SK-N-SH (cell line): ENCODE measurements at regions not wholly inside any gene's neighbourhood (a gene's known extent, or its start where the extent isn't known, plus 50 kb on each side); places are given as distances from the start of the nearest gene placed in this dataset.

Source experiments
- CTCF ChIA-PET: fragments of 300-600, 350-600 bp; formaldehyde crosslinking; extraction: SDS; loops from one replicate; lab custom pipeline; 2021; lab: Yijun Ruan, JAX
- POLR2A ChIA-PET: fragments of 350-600 bp; sonication (Branson Sonifier 250); formaldehyde crosslinking; extraction: SDS; loops from one replicate; lab custom pipeline; 2020; ENCODE audit warnings: antibody characterized with exemption, inconsistent platforms; lab: Yijun Ruan, JAX
- DNase-seq: peaks from one replicate; pipeline ENCODE4 v3.0.0; 2012
- H2AFZ ChIP-seq: fragments of 200-600 bp; sonication (generic); 2 replicates; pipeline ENCODE4 v1.8.1; 2016; ENCODE audit warnings: antibody characterized with exemption, mild to moderate bottlenecking, low read depth
- H3F3A ChIP-seq: fragments of 200-600 bp; sonication (generic); replicated peaks from 2 replicates; pipeline ENCODE3; 2016; ENCODE audit warnings: antibody characterized with exemption, mild to moderate bottlenecking; ENCODE audit not compliant: insufficient read depth
- H3K27ac ChIP-seq, 2 experiments: fragments of 200-500 bp in 1 of 2; fragments of 200-600 bp in 1 of 2; sonication (Bioruptor generic) in 1 of 2; sonication (generic), shearing (Covaris generic) in 1 of 2; 2 replicates each; pipeline versions ENCODE4 v1.5.1 to v1.6.1; 2014 to 2016; ENCODE audit warnings: low read depth in 2 of 2, inconsistent platforms in 1 of 2, low read length in 1 of 2, mild to moderate bottlenecking in 1 of 2, mixed read lengths in 1 of 2
- H3K27me3 ChIP-seq: fragments of 200-600 bp; sonication (generic), shearing (Covaris generic); 2 replicates; pipeline ENCODE4 v1.6.1; 2016; ENCODE audit warnings: mixed run types; ENCODE audit not compliant: insufficient read depth
- H3K36me3 ChIP-seq, 2 experiments: fragments of 200-500 bp in 1 of 2; fragments of 200-600 bp in 1 of 2; sonication (Bioruptor generic) in 1 of 2; sonication (generic) in 1 of 2; replicated peaks in 1 of 2; 2 replicates each; pipeline versions ENCODE3 to v1.5.1; 2014 to 2016; ENCODE audit warnings: low read length in 1 of 2, mild to moderate bottlenecking in 1 of 2; ENCODE audit not compliant: insufficient read depth in 2 of 2, control insufficient read depth in 1 of 2
- H3K4me1 ChIP-seq, 2 experiments: fragments of 200-500 bp in 1 of 2; fragments of 200-600 bp in 1 of 2; sonication (Bioruptor generic) in 1 of 2; sonication (generic), shearing (Covaris generic) in 1 of 2; 2 replicates each; pipeline versions ENCODE4 v1.5.1 to v1.6.1; 2014 to 2016; ENCODE audit warnings: low read depth in 1 of 2, low read length in 1 of 2, mixed run types in 1 of 2; ENCODE audit not compliant: insufficient read depth in 2 of 2, control insufficient read depth in 1 of 2
- H3K4me2 ChIP-seq: fragments of 200-600 bp; sonication (generic), shearing (Covaris generic); 2 replicates; pipeline ENCODE4 v1.6.1; 2017; ENCODE audit warnings: mixed run types
- H3K4me3 ChIP-seq, 2 experiments: fragments of 200-500 bp in 1 of 2; fragments of 200-600 bp in 1 of 2; sonication (Bioruptor generic) in 1 of 2; sonication (generic), shearing (Covaris generic) in 1 of 2; 2 replicates each; pipeline versions ENCODE4 v1.5.1 to v1.8.1; 2014 to 2016; ENCODE audit warnings: low read depth in 2 of 2, inconsistent platforms in 1 of 2, low read length in 1 of 2, mild to moderate bottlenecking in 1 of 2, mixed read lengths in 1 of 2, moderate library complexity in 1 of 2
- H3K79me2 ChIP-seq: fragments of 200-600 bp; sonication (generic); 2 replicates; pipeline ENCODE4 v1.8.1; 2017; ENCODE audit warnings: mild to moderate bottlenecking; ENCODE audit not compliant: insufficient read depth
- H3K9ac ChIP-seq: fragments of 200-600 bp; sonication (generic); 2 replicates; pipeline ENCODE4 v1.6.1; 2017; ENCODE audit warnings: mixed run types
- H3K9me2 ChIP-seq: fragments of 200-600 bp; sonication (generic); 2 replicates; pipeline ENCODE4 v1.6.1; 2017; ENCODE audit warnings: mixed run types
- H3K9me3 ChIP-seq: fragments of 200-600 bp; sonication (generic); 2 replicates; pipeline ENCODE4 v1.6.1; 2017; ENCODE audit warnings: mixed run types, mild to moderate bottlenecking, moderate library complexity
- H4K20me1 ChIP-seq: fragments of 200-600 bp; sonication (generic); 2 replicates; pipeline ENCODE4 v1.6.1; 2017; ENCODE audit warnings: mild to moderate bottlenecking, mixed run types; ENCODE audit not compliant: insufficient read depth
- CHD2 ChIP-seq: fragments of 150-350 bp; IDR thresholded peaks from 2 replicates; pipeline ENCODE4 v1.6.1; 2018; ENCODE audit warnings: low read length; ENCODE audit not compliant: partially characterized antibody
- CTCF ChIP-seq: fragments of 200-600 bp; sonication (generic); IDR thresholded peaks from 2 replicates; pipeline ENCODE4 v1.6.1; 2017; ENCODE audit warnings: antibody characterized with exemption, mild to moderate bottlenecking, moderate library complexity
- ELF1 ChIP-seq: IDR thresholded peaks from 2 replicates; pipeline ENCODE4 v1.4.0; 2012
- EZH2phosphoT487 ChIP-seq: fragments of 200-600 bp; sonication (generic); IDR thresholded peaks from 2 replicates; pipeline ENCODE4 v1.6.1; 2017; ENCODE audit warnings: low read depth, mixed run types, mild to moderate bottlenecking, antibody characterized with exemption, moderate library complexity, borderline replicate concordance
- FOXJ3 ChIP-seq: sonication (generic); formaldehyde crosslinking; IDR thresholded peaks from 2 replicates; pipeline ENCODE4 v1.5.1; 2020; ENCODE audit warnings: mild to moderate bottlenecking, missing genetic modification reagents
- GABPA ChIP-seq: IDR thresholded peaks from 2 replicates; pipeline ENCODE4 v1.4.0; 2012; ENCODE audit warnings: low read depth, mild to moderate bottlenecking
- MEF2A ChIP-seq: IDR thresholded peaks from 2 replicates; pipeline ENCODE4 v1.4.0; 2012; ENCODE audit warnings: low read depth, borderline replicate concordance
- MXI1 ChIP-seq: IDR thresholded peaks from 2 replicates; pipeline ENCODE4 v1.6.1; 2012; ENCODE audit warnings: mild to moderate bottlenecking, low read depth, low read length, improper control_type of control experiment
- PBX3 ChIP-seq: IDR thresholded peaks from 2 replicates; pipeline ENCODE4; 2012
- RAD21 ChIP-seq: IDR thresholded peaks from 2 replicates; pipeline ENCODE4 v1.6.1; 2012; ENCODE audit warnings: mild to moderate bottlenecking, low read length
- SIN3A ChIP-seq: IDR thresholded peaks from 2 replicates; pipeline ENCODE4 v1.6.1; 2012; ENCODE audit warnings: low read depth, mild to moderate bottlenecking, low read length, moderate library complexity, borderline replicate concordance
- WGBS: methylation state at CpG from one replicate; pipeline ENCODE4 v1.1.6; 2017; ENCODE audit warnings: low lambda C conversion rate; 5-methylcytosine and 5-hydroxymethylcytosine counted together

- no peak overlapping the region for H2AFZ ChIP-seq
Measured at GRCh38 chr2:21261591-21261990, 137.8 kb downstream of the TDRD15 start.

GRCh38 chr2:21262426-21262940, 138.7 kb downstream of the TDRD15 start:
- Histone ChIP-seq H3K27me3 (no peaks in the 10 kb centered on the region), H2AFZ (no peak overlapping the region), H3K4me2 (no peak overlapping the region), H3F3A (no peaks in the 10 kb centered on the region), H3K4me1 (peaks cover 0 to 63% of the 10 kb centered on the region in 2 experiments; a peak in 2 of 4 replicates), H4K20me1 (no peaks in the 10 kb centered on the region), H3K4me3 (no peak overlapping the region), H3K9me2 (no peaks in the 10 kb centered on the region), H3K9me3 (no peaks in the 10 kb centered on the region), H3K79me2 (no peaks in the 10 kb centered on the region), H3K9ac (no peak overlapping the region), H3K27ac (peak overlapping the region in 1 of 2 experiments; percentile 16; a peak in 2 of 4 replicates), H3K36me3 (no peaks in the 10 kb centered on the region)
- POLR2A ChIA-PET, result no interaction called here
- 26% methylated on average over 2 of the region's 2 CpGs for WGBS
- no peak for TF ChIP-seq SIN3A
- no peak for TF ChIP-seq FOXJ3 (CRISPR knock-in tag)
- no peak for TF ChIP-seq CTCF
- TF ChIP-seq RAD21, result no peak
- no peak for TF ChIP-seq ELF1
- no peak for TF ChIP-seq MEF2A
- TF ChIP-seq CHD2, result no peak
- TF ChIP-seq MXI1, result no peak
- TF ChIP-seq GABPA, result no peak
- no peak for TF ChIP-seq PBX3
- no peak for TF ChIP-seq EZH2phosphoT487
- CTCF ChIA-PET, result interaction anchor here (0.9 to 3.6 kb wide), 4 partner anchors 9 to 68 kb away, joined by 3 to 14 read pairs (median 6); no protein-coding TSS in a partner anchor
- no peak for DNase-seq

More at GRCh38 chr2:21261591-21261990, 137.8 kb downstream of the TDRD15 start:
- H3K4me1 ChIP-seq, result peaks cover 0 to 55% of the 10 kb centered on the region in 2 experiments; a peak in 2 of 4 replicates
- no peak overlapping the region for H3K4me2 ChIP-seq
- ChIA-PET CTCF (interaction anchor here (0.9 to 3.6 kb wide), 5 partner anchors 10 to 85 kb away, joined by 3 to 14 read pairs (median 3); no protein-coding TSS in a partner anchor), POLR2A (interaction anchor here (1.0 kb wide), 1 partner anchor 20 kb away, joined by 3 read pairs; no protein-coding TSS in a partner anchor)
- H3K27me3 ChIP-seq, result no peaks in the 10 kb centered on the region
- H3F3A ChIP-seq, result no peaks in the 10 kb centered on the region
- no peaks in the 10 kb centered on the region for H3K79me2 ChIP-seq
- no peak overlapping the region for H3K9ac ChIP-seq
- H3K9me2 ChIP-seq, result no peaks in the 10 kb centered on the region
- no peak for DNase-seq
- peak overlapping the region in 1 of 2 experiments; percentile 81; a peak in 2 of 4 replicates for H3K27ac ChIP-seq
- H3K36me3 ChIP-seq, result no peaks in the 10 kb centered on the region
- WGBS, result 49% methylated on average over 6 of the region's 6 CpGs
- TF ChIP-seq ELF1 (no peak), PBX3 (no peak)
- TF ChIP-seq, all 33 proteins: peak for 0
- no peaks in the 10 kb centered on the region for H3K9me3 ChIP-seq
- H3K4me3 ChIP-seq, result no peak overlapping the region
- no peaks in the 10 kb centered on the region for H4K20me1 ChIP-seq
